Left lung (tissue), 4 donors: ENCODE measurements at regions not wholly inside any gene's neighbourhood (a gene's known extent, or its start where the extent isn't known, plus 50 kb on each side); places are given as distances from the start of the nearest gene placed in this dataset.

Experiments
- ATAC-seq: fragments of 200-7000 bp; cut with Tn5 transposase; one replicate; pipeline ENCODE4 v1.9.1; 2020; ENCODE audit warnings: moderate library complexity
- DNase-seq, 4 donors: peaks; one replicate each; pipeline ENCODE4 v3.0.0-alpha.2; 2013 to 2020
- H3K27ac ChIP-seq, 2 donors: fragments of 200-600 bp; sonication (generic) in 1 of 2; one replicate each; pipeline versions ENCODE4 v1.5.0 to v1.8.0; 2020 to 2021
- H3K27me3 ChIP-seq, 2 donors: fragments of 200-600 bp; sonication (generic) in 1 of 2; one replicate each; pipeline versions ENCODE4 v1.5.0 to v1.8.0; 2020 to 2021
- H3K36me3 ChIP-seq, 2 donors: fragments of 200-600 bp; sonication (generic) in 1 of 2; one replicate each; pipeline versions ENCODE4 v1.5.0 to v1.8.0; 2020 to 2021
- H3K4me1 ChIP-seq, 2 donors: fragments of 200-600 bp; one replicate each; pipeline ENCODE4 v1.8.0; 2021
- H3K4me3 ChIP-seq, 2 donors: fragments of 200-600 bp; sonication (generic) in 1 of 2; one replicate each; pipeline versions ENCODE4 v1.5.0 to v1.8.0; 2020 to 2021; ENCODE audit warnings: mild to moderate bottlenecking in 1 of 2
- H3K9me3 ChIP-seq, 2 donors: fragments of 200-600 bp; sonication (generic) in 1 of 2; one replicate each; pipeline versions ENCODE4 v1.5.0 to v1.8.0; 2020 to 2021
- CTCF ChIP-seq, 2 donors: fragments of 200-600 bp; sonication (generic) in 1 of 2; IDR thresholded peaks; one replicate each; pipeline versions ENCODE4 v1.5.0 to v1.8.0; 2021; ENCODE audit warnings: antibody characterized with exemption in 2 of 2
- intact Hi-C, 2 donors: fragments of 100-400 bp; cut with DNase I; formaldehyde crosslinking; loops; one replicate each; pipeline versions ENCODE4 v1.11.2 to v1.14.2; 2022
- donor health status: DM: no; HTN: yes; CAD: no.
- donor health status: DM: no; HTN: no; CAD: no.

DNA sequence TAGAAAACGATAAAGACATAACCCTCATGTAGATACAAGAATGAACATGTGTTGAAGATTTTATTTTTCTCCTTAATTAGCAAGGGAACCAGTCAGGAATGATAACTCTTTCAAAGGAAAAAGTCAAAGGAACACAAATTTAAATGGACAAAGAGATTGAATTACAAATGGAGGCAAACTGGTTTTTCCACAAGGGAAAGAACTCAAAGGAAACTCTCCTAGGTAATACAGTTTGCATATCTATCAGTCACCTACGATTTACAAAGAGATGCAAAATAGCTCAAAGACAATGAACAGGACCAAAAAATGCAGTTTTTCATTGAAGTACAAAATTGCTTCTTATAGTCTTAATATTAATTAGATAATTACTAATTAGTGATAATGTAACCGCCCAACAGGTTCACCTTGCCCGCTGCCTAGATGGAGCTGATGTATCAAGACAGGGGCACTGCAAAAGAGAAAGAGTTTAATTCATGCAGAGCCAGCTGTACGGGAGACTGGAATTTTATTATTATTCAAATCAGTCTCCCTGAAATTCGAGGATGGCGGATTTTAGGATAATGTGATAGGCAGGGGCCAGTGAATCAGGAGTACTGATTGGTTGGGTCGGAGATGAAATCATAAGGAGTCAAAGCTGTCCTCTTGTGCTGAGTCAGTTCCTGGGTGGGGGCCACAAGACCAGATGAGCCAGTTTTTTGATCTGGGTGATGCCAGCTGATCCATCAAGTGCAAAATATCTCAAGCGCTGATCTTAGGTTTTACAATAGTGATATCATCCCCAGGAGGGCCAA, 151.0 kb downstream of the TMEM17 start:
- H3K27ac ChIP-seq, result no peak overlapping the region
- DNase-seq, result no peak
- ATAC-seq, result no peak
- intact Hi-C loops, result no loop called here
- no peak for TF ChIP-seq CTCF (IDR thresholded peaks at IDR 0.05)
- peaks cover 0 to 9% of the 10 kb centered on the region in 2 donors for H3K9me3 ChIP-seq
- H3K36me3 ChIP-seq, result no peaks in the 10 kb centered on the region
- no peak overlapping the region for H3K4me3 ChIP-seq
- no peaks in the 10 kb centered on the region for H3K27me3 ChIP-seq
- H3K4me1 ChIP-seq, result no peaks in the 10 kb centered on the region

GRCh38 chr2:62352031-62352430, 154.0 kb downstream of the TMEM17 start:
- no peak overlapping the region for H3K4me3 ChIP-seq
- ATAC-seq (no peak), DNase-seq (no peak)
- no peaks in the 10 kb centered on the region for H3K4me1 ChIP-seq
- H3K27me3 ChIP-seq, result no peaks in the 10 kb centered on the region
- intact Hi-C loops, result no loop called here
- no peak overlapping the region for H3K27ac ChIP-seq
- peaks cover 0 to 9% of the 10 kb centered on the region in 2 donors for H3K9me3 ChIP-seq
- H3K36me3 ChIP-seq, result no peaks in the 10 kb centered on the region
- TF ChIP-seq CTCF (IDR thresholded peaks at IDR 0.05), result no peak

GRCh38 chr2:62349788-62350187, 153.9 kb downstream of the B3GNT2 start:
- no peak for DNase-seq
- no peak for ATAC-seq
- no peak for TF ChIP-seq CTCF (IDR thresholded peaks at IDR 0.05)
- no peaks in the 10 kb centered on the region for H3K36me3 ChIP-seq
- H3K4me1 ChIP-seq, result no peaks in the 10 kb centered on the region
- peaks cover 0 to 9% of the 10 kb centered on the region in 2 donors for H3K9me3 ChIP-seq
- H3K27me3 ChIP-seq, result no peaks in the 10 kb centered on the region
- H3K4me3 ChIP-seq, result no peak overlapping the region
- no peak overlapping the region for H3K27ac ChIP-seq
- intact Hi-C loops, result no loop called here

- H3K4me3 ChIP-seq, result no peak overlapping the region
- no peak overlapping the region for H3K27ac ChIP-seq
- DNase-seq, result no peak
- H3K9me3 ChIP-seq, result peaks cover 0 to 9% of the 10 kb centered on the region in 2 donors
- H3K4me1 ChIP-seq, result no peaks in the 10 kb centered on the region
- no peaks in the 10 kb centered on the region for H3K36me3 ChIP-seq
- intact Hi-C loops, result no loop called here
- TF ChIP-seq CTCF (IDR thresholded peaks at IDR 0.05), result no peak
- ATAC-seq, result no peak
- H3K27me3 ChIP-seq, result no peaks in the 10 kb centered on the region
Measured at GRCh38 chr2:62348700-62349099, 152.8 kb downstream of the B3GNT2 start.

DNA sequence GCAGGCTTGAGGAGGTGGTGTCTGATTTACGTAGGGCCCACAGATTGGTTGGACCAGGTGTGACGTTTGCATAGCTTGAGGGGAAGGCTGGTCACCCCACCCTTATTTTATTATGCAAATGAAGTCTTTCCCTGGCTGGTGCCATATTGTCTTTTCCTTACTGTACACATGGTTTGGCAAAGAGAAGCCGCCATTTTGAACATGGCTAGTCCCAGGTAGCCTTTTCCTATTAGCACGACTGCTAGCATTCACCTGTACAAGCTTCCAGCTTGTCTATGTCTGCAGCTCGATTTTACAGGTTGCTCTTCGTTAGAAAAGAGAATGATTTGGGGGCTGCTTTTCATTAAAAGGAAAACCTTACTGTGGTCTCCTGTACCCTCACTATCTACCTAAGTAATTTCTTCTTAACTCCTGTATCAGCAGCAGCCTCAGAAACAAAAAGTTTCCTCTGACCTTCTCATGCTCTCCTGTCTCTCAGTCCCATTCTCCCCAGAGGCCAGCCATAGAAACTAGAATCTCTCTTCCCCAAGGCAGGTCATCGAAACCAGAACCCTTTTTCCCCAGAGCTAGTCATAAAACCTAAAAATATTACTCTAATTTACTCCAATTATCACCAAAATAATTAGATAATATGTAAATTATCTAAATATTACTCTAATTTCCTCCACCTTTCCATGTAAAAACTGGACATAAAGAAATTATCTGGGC, 151.8 kb downstream of the B3GNT2 start:
- H3K4me1 ChIP-seq, result no peaks in the 10 kb centered on the region
- intact Hi-C loops, result no loop called here
- no peaks in the 10 kb centered on the region for H3K27me3 ChIP-seq
- TF ChIP-seq CTCF (IDR thresholded peaks at IDR 0.05), result no peak
- no peak overlapping the region for H3K27ac ChIP-seq
- ATAC-seq, result no peak
- DNase-seq, result no peak
- peaks cover 0 to 9% of the 10 kb centered on the region in 2 donors for H3K9me3 ChIP-seq
- H3K4me3 ChIP-seq, result no peak overlapping the region
- no peaks in the 10 kb centered on the region for H3K36me3 ChIP-seq
